T1000 (cell line): ENCODE measurements at regions not wholly inside any gene's neighbourhood (a gene's known extent, or its start where the extent isn't known, plus 50 kb on each side); places are given as distances from the start of the nearest gene placed in this dataset.
"Not testable (repeated sequence)": the region's sequence is repeated elsewhere in the genome, so short reads cannot be mapped to it uniquely, and the experiment has no call there.

Experiments used
- DNase-seq: peaks from one replicate; lab custom pipeline; 2025; ENCODE audit warnings: mixed read lengths; lab: John Stamatoyannopoulos, UW

- peak; percentile 15 for DNase-seq
Observed at GRCh38 chr2:224650815-224651439, 65.2 kb downstream of the CCDC195 start.

GRCh38 chr2:224647684-224648083, 62.5 kb upstream of the CUL3 start:
- DNase-seq = not testable (repeated sequence)

DNA sequence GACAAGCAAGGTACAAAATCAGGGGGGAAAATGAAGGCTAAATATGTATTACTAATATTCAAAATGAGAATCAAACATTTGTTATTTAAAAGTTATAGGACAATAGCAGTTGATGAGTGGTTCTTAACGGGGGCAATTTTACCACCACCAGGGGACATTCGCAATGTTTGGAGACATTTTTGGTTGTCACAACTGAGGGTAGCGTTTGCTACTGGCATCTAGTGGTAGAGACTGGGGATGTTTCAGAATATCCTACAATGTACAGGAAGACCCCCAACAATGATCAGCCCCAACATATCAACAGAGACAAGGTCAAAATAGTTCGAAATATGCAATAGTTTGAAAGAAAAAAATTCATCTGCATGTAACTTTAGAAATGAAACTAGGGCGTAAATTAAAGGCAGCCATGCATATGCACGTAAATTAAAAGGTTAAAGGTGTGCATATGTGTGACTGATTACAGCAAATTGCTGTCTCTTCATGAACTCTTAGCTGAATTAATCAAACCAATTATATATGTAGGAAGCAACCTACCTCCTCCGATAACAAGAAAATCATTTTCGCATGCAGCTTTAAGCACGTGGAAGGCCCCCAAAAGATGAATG, 61.2 kb upstream of the CUL3 start:
- DNase-seq = no peak

GRCh38 chr2:224645722-224646121, 60.6 kb upstream of the CUL3 start:
- no peak for DNase-seq

GRCh38 chr2:224640679-224641078, 55.5 kb upstream of the CUL3 start:
- DNase-seq = no peak

- no peak for DNase-seq
Observed at GRCh38 chr2:224638301-224638823, 53.2 kb upstream of the CUL3 start.
